ENCODE measurements at regions not wholly inside any gene's neighbourhood (a gene's known extent, or its start where the extent isn't known, plus 50 kb on each side); places are given as distances from the start of the nearest gene placed in this dataset.
"Not testable (repeated sequence)": the region's sequence is repeated elsewhere in the genome, so short reads cannot be mapped to it uniquely, and the experiment has no call there.

DNA sequence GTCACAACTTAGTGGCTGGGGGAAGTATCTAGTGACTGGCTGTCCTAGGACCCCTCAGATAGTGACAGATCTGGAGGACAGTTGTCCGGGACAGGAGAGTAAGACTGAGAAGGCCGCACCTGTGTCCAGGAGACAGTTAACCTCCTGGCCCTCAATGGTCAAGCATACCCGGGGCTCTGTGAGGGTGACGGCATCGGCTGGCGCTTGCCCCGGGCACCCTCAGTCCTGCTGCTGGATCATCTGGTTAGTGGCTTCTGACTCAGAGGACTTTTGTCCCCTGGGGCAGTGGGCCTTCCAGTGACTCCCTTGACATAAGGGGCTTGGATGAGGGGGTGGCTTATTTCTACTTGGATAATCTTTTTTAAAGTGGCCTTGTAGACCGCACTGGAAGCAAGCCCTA is 116.5 kb downstream of the CGGBP1 start:
- not testable (repeated sequence) for TF ChIP-seq POLR2A, CTCF, EP300 (IDR thresholded peaks at IDR 0.05)
